ENCODE measurements at regions not wholly inside any gene's neighbourhood (a gene's known extent, or its start where the extent isn't known, plus 50 kb on each side); places are given as distances from the start of the nearest gene placed in this dataset.

DNA sequence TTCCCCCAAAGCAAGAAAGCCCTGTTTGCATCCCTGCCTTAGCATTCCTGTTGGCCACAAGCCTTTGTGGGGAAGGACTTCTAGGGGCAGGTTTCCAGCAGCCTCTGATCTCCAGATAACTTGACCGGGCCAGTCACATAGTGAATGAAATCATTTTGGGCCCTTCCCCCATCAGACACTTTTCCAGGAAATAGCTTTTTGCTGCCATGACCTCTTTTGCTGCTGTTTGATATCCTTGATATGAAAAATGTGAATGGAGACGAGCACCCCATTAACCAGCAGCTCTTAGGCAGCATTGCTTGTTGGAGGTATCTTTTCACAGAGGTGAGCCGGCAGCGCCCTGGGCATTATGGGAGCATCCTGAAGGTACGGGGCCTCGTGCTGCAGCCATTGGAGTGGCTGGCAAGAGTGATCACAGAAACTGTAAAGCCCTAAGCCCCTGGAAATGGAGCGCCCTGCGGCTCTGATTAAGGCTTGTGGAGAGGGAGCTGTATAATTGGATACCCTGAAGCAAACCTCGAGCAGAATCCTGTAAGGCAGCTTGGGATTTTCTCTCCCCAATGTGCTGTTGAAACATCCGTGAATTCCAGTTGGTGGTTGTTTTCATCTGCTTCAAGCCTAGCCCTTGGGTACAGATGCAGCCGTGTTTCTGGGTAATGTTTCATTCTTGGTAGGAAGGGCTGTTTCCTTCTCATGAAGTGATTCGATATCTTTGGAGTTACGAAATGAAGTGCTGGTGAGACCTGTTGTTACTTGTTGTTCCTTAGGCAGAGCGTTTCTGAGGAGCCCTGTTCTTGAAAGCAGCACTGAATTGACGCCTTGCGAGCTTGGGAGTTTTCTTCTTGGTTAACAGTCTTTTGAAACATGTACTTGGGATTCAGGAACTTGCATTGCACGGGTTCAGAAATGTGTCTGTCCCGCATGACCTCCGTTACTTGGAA lies 179.0 kb downstream of the PTEN start:
- BruUV-seq (replicated peaks): no TSS peak
- DNase-seq (ENCODE audit: low read depth, low spot score): no peak
- H3K4me3 ChIP-seq (ENCODE audit: low read depth in 2 of 2, low read length in 2 of 2): no peak overlapping the region
- TF ChIP-seq, protein P1, sequence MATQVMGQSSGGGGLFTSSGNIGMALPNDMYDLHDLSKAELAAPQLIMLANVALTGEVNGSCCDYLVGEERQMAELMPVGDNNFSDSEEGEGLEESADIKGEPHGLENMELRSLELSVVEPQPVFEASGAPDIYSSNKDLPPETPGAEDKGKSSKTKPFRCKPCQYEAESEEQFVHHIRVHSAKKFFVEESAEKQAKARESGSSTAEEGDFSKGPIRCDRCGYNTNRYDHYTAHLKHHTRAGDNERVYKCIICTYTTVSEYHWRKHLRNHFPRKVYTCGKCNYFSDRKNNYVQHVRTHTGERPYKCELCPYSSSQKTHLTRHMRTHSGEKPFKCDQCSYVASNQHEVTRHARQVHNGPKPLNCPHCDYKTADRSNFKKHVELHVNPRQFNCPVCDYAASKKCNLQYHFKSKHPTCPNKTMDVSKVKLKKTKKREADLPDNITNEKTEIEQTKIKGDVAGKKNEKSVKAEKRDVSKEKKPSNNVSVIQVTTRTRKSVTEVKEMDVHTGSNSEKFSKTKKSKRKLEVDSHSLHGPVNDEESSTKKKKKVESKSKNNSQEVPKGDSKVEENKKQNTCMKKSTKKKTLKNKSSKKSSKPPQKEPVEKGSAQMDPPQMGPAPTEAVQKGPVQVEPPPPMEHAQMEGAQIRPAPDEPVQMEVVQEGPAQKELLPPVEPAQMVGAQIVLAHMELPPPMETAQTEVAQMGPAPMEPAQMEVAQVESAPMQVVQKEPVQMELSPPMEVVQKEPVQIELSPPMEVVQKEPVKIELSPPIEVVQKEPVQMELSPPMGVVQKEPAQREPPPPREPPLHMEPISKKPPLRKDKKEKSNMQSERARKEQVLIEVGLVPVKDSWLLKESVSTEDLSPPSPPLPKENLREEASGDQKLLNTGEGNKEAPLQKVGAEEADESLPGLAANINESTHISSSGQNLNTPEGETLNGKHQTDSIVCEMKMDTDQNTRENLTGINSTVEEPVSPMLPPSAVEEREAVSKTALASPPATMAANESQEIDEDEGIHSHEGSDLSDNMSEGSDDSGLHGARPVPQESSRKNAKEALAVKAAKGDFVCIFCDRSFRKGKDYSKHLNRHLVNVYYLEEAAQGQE (IDR thresholded peaks at IDR 0.05; ENCODE audit: insufficient read depth in 1 of 2, low read depth in 2 of 2, low read length in 1 of 2): no peak
- no peak for TF ChIP-seq TCF7L2 (IDR thresholded peaks at IDR 0.05; ENCODE audit: low read depth, low read length)
- no peak for TF ChIP-seq SIN3A (IDR thresholded peaks at IDR 0.05; ENCODE audit: borderline replicate concordance, insufficient read depth, low read depth, low read length)
- no peak for TF ChIP-seq POLR2AphosphoS5 (IDR thresholded peaks at IDR 0.05; ENCODE audit: low read depth, low read length)
- TF ChIP-seq, protein P2, sequence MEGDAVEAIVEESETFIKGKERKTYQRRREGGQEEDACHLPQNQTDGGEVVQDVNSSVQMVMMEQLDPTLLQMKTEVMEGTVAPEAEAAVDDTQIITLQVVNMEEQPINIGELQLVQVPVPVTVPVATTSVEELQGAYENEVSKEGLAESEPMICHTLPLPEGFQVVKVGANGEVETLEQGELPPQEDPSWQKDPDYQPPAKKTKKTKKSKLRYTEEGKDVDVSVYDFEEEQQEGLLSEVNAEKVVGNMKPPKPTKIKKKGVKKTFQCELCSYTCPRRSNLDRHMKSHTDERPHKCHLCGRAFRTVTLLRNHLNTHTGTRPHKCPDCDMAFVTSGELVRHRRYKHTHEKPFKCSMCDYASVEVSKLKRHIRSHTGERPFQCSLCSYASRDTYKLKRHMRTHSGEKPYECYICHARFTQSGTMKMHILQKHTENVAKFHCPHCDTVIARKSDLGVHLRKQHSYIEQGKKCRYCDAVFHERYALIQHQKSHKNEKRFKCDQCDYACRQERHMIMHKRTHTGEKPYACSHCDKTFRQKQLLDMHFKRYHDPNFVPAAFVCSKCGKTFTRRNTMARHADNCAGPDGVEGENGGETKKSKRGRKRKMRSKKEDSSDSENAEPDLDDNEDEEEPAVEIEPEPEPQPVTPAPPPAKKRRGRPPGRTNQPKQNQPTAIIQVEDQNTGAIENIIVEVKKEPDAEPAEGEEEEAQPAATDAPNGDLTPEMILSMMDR (IDR thresholded peaks at IDR 0.05): no peak
- in situ Hi-C loops (cut with HindIII; ENCODE audit: low pct_unique_long_range_greater_than_20kb, low sequenced_read_pairs): no loop called here
- 0 out of 2 replicates have a peak, but pooled peaks have one; percentile 48 for ATAC-seq
- H3K27ac ChIP-seq (ENCODE audit: low read length): no peak overlapping the region
- H3K36me3 ChIP-seq (ENCODE audit: control insufficient read depth, insufficient read depth, low read length): no peaks in the 10 kb centered on the region
- no peaks in the 10 kb centered on the region for H3K9me3 ChIP-seq (ENCODE audit: control insufficient read depth, insufficient read depth, low read depth, low read length)
- ChIA-PET CTCF (no interaction called here), POLR2A (no interaction called here)
- H3K27me3 ChIP-seq (ENCODE audit: control insufficient read depth, insufficient read depth, low read length): no peaks in the 10 kb centered on the region
- H3K4me1 ChIP-seq (ENCODE audit: control insufficient read depth, insufficient read depth, low read length): no peaks in the 10 kb centered on the region
- intact Hi-C loops (cut with micrococcal nuclease; ENCODE audit: unreplicated experiment): no loop called here

DNA sequence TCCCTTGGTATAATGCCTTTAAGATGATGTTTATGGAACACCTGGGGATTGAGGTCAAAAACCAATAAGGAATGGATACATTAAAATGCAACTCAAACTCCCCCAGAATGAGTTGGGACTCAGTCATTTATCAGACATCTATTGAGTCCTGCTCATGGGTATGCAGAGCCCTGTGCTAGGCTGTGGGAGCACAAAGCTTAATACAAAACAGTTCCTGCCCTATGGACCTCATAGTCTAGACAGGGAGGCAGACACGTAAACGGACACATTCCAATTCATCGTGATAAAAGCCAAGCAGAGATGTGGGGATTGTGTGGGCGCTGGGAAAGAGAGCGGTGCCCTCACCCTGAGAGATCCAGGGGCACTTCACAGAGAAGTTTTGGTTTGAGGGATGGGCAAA lies 181.7 kb downstream of the PTEN start:
- Histone ChIP-seq H3K27me3 (ENCODE audit: control insufficient read depth, insufficient read depth, low read length) (no peaks in the 10 kb centered on the region), H3K27ac (ENCODE audit: low read length) (no peak overlapping the region), H3K4me1 (ENCODE audit: control insufficient read depth, insufficient read depth, low read length) (no peaks in the 10 kb centered on the region), H3K36me3 (ENCODE audit: control insufficient read depth, insufficient read depth, low read length) (no peaks in the 10 kb centered on the region), H3K4me3 (ENCODE audit: low read depth in 2 of 2, low read length in 2 of 2) (no peak overlapping the region), H3K9me3 (ENCODE audit: control insufficient read depth, insufficient read depth, low read depth, low read length) (no peaks in the 10 kb centered on the region)
- in situ Hi-C loops (cut with HindIII; ENCODE audit: low pct_unique_long_range_greater_than_20kb, low sequenced_read_pairs) (no loop called here), intact Hi-C loops (cut with micrococcal nuclease; ENCODE audit: unreplicated experiment) (no loop called here)
- TF ChIP-seq SIN3A (IDR thresholded peaks at IDR 0.05; ENCODE audit: borderline replicate concordance, insufficient read depth, low read depth, low read length): no peak
- TF ChIP-seq, protein P1 (IDR thresholded peaks at IDR 0.05; ENCODE audit: insufficient read depth in 1 of 2, low read depth in 2 of 2, low read length in 1 of 2): no peak
- TF ChIP-seq, protein P2 (IDR thresholded peaks at IDR 0.05): no peak
- no peak for TF ChIP-seq POLR2AphosphoS5 (IDR thresholded peaks at IDR 0.05; ENCODE audit: low read depth, low read length)
- TF ChIP-seq TCF7L2 (IDR thresholded peaks at IDR 0.05; ENCODE audit: low read depth, low read length): no peak
- ChIA-PET POLR2A (no interaction called here), CTCF (no interaction called here)
- no peak for DNase-seq (ENCODE audit: low read depth, low spot score)
- BruUV-seq (replicated peaks): no TSS peak
- ATAC-seq: no peak

Measured in Panc1 (cell line).